Heart left ventricle (tissue), 16 donors: ENCODE measurements at regions not wholly inside any gene's neighbourhood (a gene's known extent, or its start where the extent isn't known, plus 50 kb on each side); places are given as distances from the start of the nearest gene placed in this dataset.

Source experiments
- ATAC-seq, 4 donors: fragments of 200-7000 bp; cut with Tn5 transposase; one replicate each; pipeline ENCODE4 v1.9.1; 2020 to 2022; ENCODE audit warnings: moderate library complexity in 4 of 4, mild to moderate bottlenecking in 3 of 4, moderate number of reproducible peaks in 1 of 4
- DNase-seq, 5 donors: peaks; one replicate each; pipeline ENCODE4 v3.0.0-alpha.2; 2020
- H3K27ac ChIP-seq, 12 donors: fragments of 200-600 bp; sonication (generic) in 4 of 12; one replicate each; pipeline versions ENCODE4 v1.5.0 to v1.8.0; 2016 to 2022; ENCODE audit warnings: mild to moderate bottlenecking in 2 of 12
- H3K27me3 ChIP-seq, 9 donors: fragments of 200-600 bp; sonication (generic) in 2 of 9; one replicate each; pipeline versions ENCODE4 v1.5.1 to v1.8.0; 2016 to 2022; ENCODE audit warnings: mild to moderate bottlenecking in 3 of 9
- H3K36me3 ChIP-seq, 9 donors: fragments of 200-600 bp; sonication (generic) in 2 of 9; one replicate each; pipeline versions ENCODE4 v1.5.0 to v1.8.0; 2018 to 2022; ENCODE audit warnings: mild to moderate bottlenecking in 2 of 9
- H3K4me1 ChIP-seq, 12 donors: fragments of 200-600 bp; sonication (generic) in 4 of 12; one replicate each; pipeline versions ENCODE4 v1.5.0 to v1.8.0; 2016 to 2022; ENCODE audit warnings: mild to moderate bottlenecking in 3 of 12
- H3K4me3 ChIP-seq, 12 donors: fragments of 200-600 bp; sonication (generic) in 4 of 12; one replicate each; pipeline versions ENCODE4 v1.5.0 to v1.8.0; 2017 to 2022; ENCODE audit warnings: mild to moderate bottlenecking in 9 of 12, moderate library complexity in 4 of 12
- H3K9me3 ChIP-seq, 12 donors: fragments of 200-600 bp; sonication (generic) in 4 of 12; one replicate each; pipeline versions ENCODE4 v1.5.0 to v1.8.0; 2016 to 2022; ENCODE audit warnings: mild to moderate bottlenecking in 1 of 12
- POLR2A ChIP-seq, 2 donors: fragments of 450-650 bp; IDR thresholded peaks; one replicate each; pipeline ENCODE4 v1.6.1; 2017; ENCODE audit warnings: antibody characterized with exemption in 2 of 2, mild to moderate bottlenecking in 2 of 2, moderate library complexity in 2 of 2
- WGBS, 4 donors: extraction: QIAGEN DNeasy Blood & Tissue Kit in 2 of 4; methylation state at CpG; one replicate each; pipeline versions ENCODE4 v1.1.5 to v1.1.7; 2013 to 2018; 5-methylcytosine and 5-hydroxymethylcytosine counted together
- intact Hi-C, 10 donors: fragments of 100-400 bp; cut with DNase I; formaldehyde crosslinking; loops; one replicate each; pipeline versions ENCODE4 v1.11.1 to v1.14.2; 2022
- TF ChIP-seq, protein P1 (sequence below), 12 donors: fragments of 200-600 bp; sonication (generic) in 4 of 12; IDR thresholded peaks; one replicate each; pipeline versions ENCODE4 v1.5.0 to v1.8.0; 2018 to 2022; ENCODE audit warnings: antibody characterized with exemption in 12 of 12, mild to moderate bottlenecking in 5 of 12
- donor health status: ischemic (EF 13 %, LVEDD 7.1; RV severe dilation, severe dysfunction).
- donor health status: healthy with polysubstance abuse.
- donor health status: DM: no; HTN: yes; CAD: no.
- donor health status: DM: no; HTN: no; CAD: no.
- donor health status: ischemic (EF 25% LVEDD 6.9; RV normal size, moderate dysfunction).
- donor health status: ischemic (EF 25% LVEDD 5.7; RV mildly dilated, moderate dysfunction).
- donor health status: healthy.
- donor health status: DM: yes; HTN: yes; CAD: no.
- donor health status: ischemic (EF 35%, LVEDD 5.7; RV mildly dilated, moderate dysfunction).
- donor health status: nonischemic (EF 11% LVEDD 7.7; RV severe dilation, severe dysfunction).
- donor health status: DM: yes; HTN: yes; CAD: no.
- donor health status: PGD.
- donor health status: ischemic (EF 29% LVEDD 5.4; RV normal size, mild dysfunction).
- donor health status: nonischemic (EF 23%, LVEDD 6.1; RV moderate dilation, normal function).

GRCh38 chr7:52283335-52283734 is 752.1 kb upstream of the POM121L12 start:
- no peaks in the 10 kb centered on the region for H3K36me3 ChIP-seq
- WGBS, 4 donors: 65 to 78% (median 73%) methylated on average over 3 of the region's 3 CpGs
- DNase-seq: no peak
- no peaks in the 10 kb centered on the region for H3K4me1 ChIP-seq
- intact Hi-C loops: no loop called here
- TF ChIP-seq, protein P1, sequence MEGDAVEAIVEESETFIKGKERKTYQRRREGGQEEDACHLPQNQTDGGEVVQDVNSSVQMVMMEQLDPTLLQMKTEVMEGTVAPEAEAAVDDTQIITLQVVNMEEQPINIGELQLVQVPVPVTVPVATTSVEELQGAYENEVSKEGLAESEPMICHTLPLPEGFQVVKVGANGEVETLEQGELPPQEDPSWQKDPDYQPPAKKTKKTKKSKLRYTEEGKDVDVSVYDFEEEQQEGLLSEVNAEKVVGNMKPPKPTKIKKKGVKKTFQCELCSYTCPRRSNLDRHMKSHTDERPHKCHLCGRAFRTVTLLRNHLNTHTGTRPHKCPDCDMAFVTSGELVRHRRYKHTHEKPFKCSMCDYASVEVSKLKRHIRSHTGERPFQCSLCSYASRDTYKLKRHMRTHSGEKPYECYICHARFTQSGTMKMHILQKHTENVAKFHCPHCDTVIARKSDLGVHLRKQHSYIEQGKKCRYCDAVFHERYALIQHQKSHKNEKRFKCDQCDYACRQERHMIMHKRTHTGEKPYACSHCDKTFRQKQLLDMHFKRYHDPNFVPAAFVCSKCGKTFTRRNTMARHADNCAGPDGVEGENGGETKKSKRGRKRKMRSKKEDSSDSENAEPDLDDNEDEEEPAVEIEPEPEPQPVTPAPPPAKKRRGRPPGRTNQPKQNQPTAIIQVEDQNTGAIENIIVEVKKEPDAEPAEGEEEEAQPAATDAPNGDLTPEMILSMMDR (IDR thresholded peaks at IDR 0.05): no peak
- no peak for TF ChIP-seq POLR2A (IDR thresholded peaks at IDR 0.05)
- H3K27me3 ChIP-seq: no peaks in the 10 kb centered on the region
- no peak for ATAC-seq
- H3K9me3 ChIP-seq: peaks cover 0 to 15% (median 4%) of the 10 kb centered on the region in 12 donors
- no peak overlapping the region for H3K27ac ChIP-seq
- H3K4me3 ChIP-seq: no peak overlapping the region

- ATAC-seq: peak in 3 of 4 donors; percentile 62 to 65 (median 64)
- Histone ChIP-seq H3K9me3 (peaks cover 0 to 5% (median 0%) of the 10 kb centered on the region in 12 donors), H3K27ac (peak overlapping the region in 1 of 12 donors; percentile 13), H3K4me3 (peak overlapping the region in 5 of 12 donors; percentile 4 to 47 (median 17)), H3K36me3 (no peaks in the 10 kb centered on the region), H3K4me1 (no peaks in the 10 kb centered on the region), H3K27me3 (no peaks in the 10 kb centered on the region)
- 46 to 91% (median 71%) methylated on average over 42 to 60 of the region's 60 CpGs for WGBS, 4 donors
- intact Hi-C loops: no loop called here
- no peak for TF ChIP-seq POLR2A (IDR thresholded peaks at IDR 0.05)
- TF ChIP-seq, protein P1 (IDR thresholded peaks at IDR 0.05): no peak
- peak in 3 of 5 donors; percentile 25 to 27 (median 25) for DNase-seq
These were observed 761.5 kb upstream of the POM121L12 start for GRCh38 chr7:52273685-52274610.

- 66 to 100% (median 88%) methylated on average over 3 of the region's 3 CpGs for WGBS, 4 donors
- Histone ChIP-seq H3K27ac (no peak overlapping the region), H3K4me1 (no peaks in the 10 kb centered on the region), H3K4me3 (no peak overlapping the region), H3K9me3 (peaks cover 0 to 5% (median 0%) of the 10 kb centered on the region in 12 donors), H3K27me3 (no peaks in the 10 kb centered on the region), H3K36me3 (no peaks in the 10 kb centered on the region)
- ATAC-seq (no peak), DNase-seq (no peak)
- intact Hi-C loops: no loop called here
- TF ChIP-seq, protein P1 (IDR thresholded peaks at IDR 0.05): no peak
- TF ChIP-seq POLR2A (IDR thresholded peaks at IDR 0.05): no peak
These were observed 763.7 kb upstream of the POM121L12 start for GRCh38 chr7:52271703-52272102.

GRCh38 chr7:52270301-52270700 is 765.1 kb upstream of the POM121L12 start:
- ATAC-seq (no peak), DNase-seq (no peak)

More at GRCh38 chr7:52270301-52270700, 765.1 kb upstream of the POM121L12 start:
- no peak overlapping the region for H3K27ac ChIP-seq
- no peaks in the 10 kb centered on the region for H3K27me3 ChIP-seq
- H3K4me3 ChIP-seq: no peak overlapping the region
- no peak for TF ChIP-seq POLR2A (IDR thresholded peaks at IDR 0.05)
- TF ChIP-seq, protein P1 (IDR thresholded peaks at IDR 0.05): no peak
- intact Hi-C loops: no loop called here
- no peaks in the 10 kb centered on the region for H3K36me3 ChIP-seq
- 32 to 66% (median 57%) methylated on average over 3 of the region's 3 CpGs for WGBS, 4 donors
- H3K4me1 ChIP-seq: no peaks in the 10 kb centered on the region
- peaks cover 0 to 5% (median 0%) of the 10 kb centered on the region in 12 donors for H3K9me3 ChIP-seq
